Panc1 (cell line): ENCODE measurements at regions not wholly inside any gene's neighbourhood (a gene's known extent, or its start where the extent isn't known, plus 50 kb on each side); places are given as distances from the start of the nearest gene placed in this dataset.

Experiments used
- ATAC-seq: fragments of 200-7000 bp; cut with Tn5 transposase; 2 replicates; pipeline ENCODE4 v1.9.1; 2020; ENCODE audit warnings: mild to moderate bottlenecking, moderate library complexity
- BruUV-seq: library from RNA; stranded (reverse); fragments of 400-500 nt; replicated peaks from 2 replicates; lab custom pipeline; 2021; lab: Mats Ljungman, UMichigan
- CTCF ChIA-PET: fragments of 300-600 bp; sonication (Branson Sonifier 250); formaldehyde crosslinking; loops from one replicate; lab custom pipeline; 2022; ENCODE audit warnings: antibody characterized with exemption; lab: Charles Lee
- POLR2A ChIA-PET: fragments of 300-600 bp; sonication (Branson Sonifier 250); formaldehyde crosslinking; loops from one replicate; lab custom pipeline; 2022; ENCODE audit warnings: antibody characterized with exemption; lab: Charles Lee
- DNase-seq: peaks from one replicate; pipeline ENCODE4 v3.0.0-alpha.2; 2010; ENCODE audit warnings: low read depth, low spot score
- H3K27ac ChIP-seq: 2 replicates; pipeline ENCODE4 v1.5.1; 2011; ENCODE audit warnings: mild to moderate bottlenecking, low read length, inconsistent platforms
- H3K27me3 ChIP-seq: fragments of 200-500 bp; sonication (Bioruptor generic); 2 replicates; pipeline ENCODE4 v1.6.0; 2014; ENCODE audit warnings: low read length, inconsistent platforms; ENCODE audit not compliant: control insufficient read depth, insufficient read depth
- H3K36me3 ChIP-seq: fragments of 200-500 bp; sonication (Bioruptor generic); 2 replicates; pipeline ENCODE4 v1.5.1; 2014; ENCODE audit warnings: inconsistent platforms, mild to moderate bottlenecking, low read length, moderate library complexity; ENCODE audit not compliant: control insufficient read depth, insufficient read depth
- H3K4me1 ChIP-seq: 2 replicates; pipeline ENCODE4 v1.5.1; 2011; ENCODE audit warnings: inconsistent platforms, mild to moderate bottlenecking, low read length, moderate library complexity; ENCODE audit not compliant: control insufficient read depth, insufficient read depth
- H3K4me3 ChIP-seq, 2 experiments: 2 replicates each; pipeline ENCODE4 v1.5.1; 2011 to 2012; ENCODE audit warnings: low read depth in 2 of 2, low read length in 2 of 2, mild to moderate bottlenecking in 2 of 2, inconsistent platforms in 1 of 2, moderate library complexity in 1 of 2
- H3K9me3 ChIP-seq: fragments of 200-500 bp; sonication (Bioruptor generic); 2 replicates; pipeline ENCODE4 v1.5.1; 2014; ENCODE audit warnings: low read depth, mild to moderate bottlenecking, inconsistent platforms, low read length, moderate library complexity; ENCODE audit not compliant: control insufficient read depth, insufficient read depth
- POLR2AphosphoS5 ChIP-seq: IDR thresholded peaks from 2 replicates; pipeline ENCODE4 v1.6.1; 2012; ENCODE audit warnings: mild to moderate bottlenecking, low read depth, low read length, moderate library complexity
- SIN3A ChIP-seq: IDR thresholded peaks from 2 replicates; pipeline ENCODE4 v1.6.1; 2012; ENCODE audit warnings: low read depth, mild to moderate bottlenecking, low read length, moderate library complexity, borderline replicate concordance; ENCODE audit not compliant: insufficient read depth
- TCF7L2 ChIP-seq: IDR thresholded peaks from 2 replicates; pipeline ENCODE4 v1.6.1; 2011; ENCODE audit warnings: mild to moderate bottlenecking, low read depth, low read length, inconsistent platforms
- in situ Hi-C: cut with HindIII; loops from 2 replicates; pipeline ENCODE4 v1.10.0; 2016; ENCODE audit warnings: low sequenced_read_pairs, low pct_unique_long_range_greater_than_20kb
- intact Hi-C: fragments of 100-400 bp; cut with micrococcal nuclease; formaldehyde crosslinking; loops from one replicate; pipeline ENCODE4 v1.10.0; 2022; ENCODE audit not compliant: unreplicated experiment
- TF ChIP-seq, protein P1 (sequence below), 2 experiments: IDR thresholded peaks; 2 replicates each; pipeline ENCODE4 v1.6.1; 2011 to 2012; ENCODE audit warnings: low read depth in 2 of 2, control low read depth in 1 of 2, low read length in 1 of 2, mild to moderate bottlenecking in 1 of 2, moderate library complexity in 1 of 2; ENCODE audit not compliant: insufficient read depth in 1 of 2
- TF ChIP-seq, protein P2 (sequence below): fragments of 450-650 bp; IDR thresholded peaks from 2 replicates; pipeline ENCODE4 v1.5.1; 2017; ENCODE audit warnings: mild to moderate bottlenecking

DNA sequence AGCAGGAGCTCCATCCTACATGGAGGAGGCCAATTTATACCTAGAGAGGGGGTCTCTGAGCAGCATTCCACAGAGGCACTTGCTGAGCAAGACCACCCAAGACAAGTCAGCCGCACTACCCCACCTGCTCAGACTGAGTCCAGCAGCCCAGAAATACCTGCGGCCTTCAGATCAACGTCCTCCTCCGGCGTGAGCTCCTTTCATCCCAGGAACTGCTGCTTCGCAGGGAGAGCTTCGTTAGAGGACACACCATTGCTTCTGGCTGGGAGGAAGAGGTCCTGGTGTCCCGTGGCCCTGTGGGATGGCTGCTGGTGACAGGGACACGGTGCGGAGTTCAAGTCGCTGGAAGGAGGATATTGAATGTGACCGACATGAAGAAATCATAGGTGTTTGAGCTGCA, 216.9 kb upstream of the PPP2R2D start:
- in situ Hi-C loops = no loop called here
- Histone ChIP-seq H3K4me1 (no peaks in the 10 kb centered on the region), H3K27me3 (no peaks in the 10 kb centered on the region), H3K4me3 (no peak overlapping the region), H3K36me3 (no peaks in the 10 kb centered on the region), H3K9me3 (no peaks in the 10 kb centered on the region), H3K27ac (no peak overlapping the region)
- no TSS peak for BruUV-seq
- DNase-seq (no peak), ATAC-seq (no peak)
- intact Hi-C loops = no loop called here
- TF ChIP-seq, protein P1, sequence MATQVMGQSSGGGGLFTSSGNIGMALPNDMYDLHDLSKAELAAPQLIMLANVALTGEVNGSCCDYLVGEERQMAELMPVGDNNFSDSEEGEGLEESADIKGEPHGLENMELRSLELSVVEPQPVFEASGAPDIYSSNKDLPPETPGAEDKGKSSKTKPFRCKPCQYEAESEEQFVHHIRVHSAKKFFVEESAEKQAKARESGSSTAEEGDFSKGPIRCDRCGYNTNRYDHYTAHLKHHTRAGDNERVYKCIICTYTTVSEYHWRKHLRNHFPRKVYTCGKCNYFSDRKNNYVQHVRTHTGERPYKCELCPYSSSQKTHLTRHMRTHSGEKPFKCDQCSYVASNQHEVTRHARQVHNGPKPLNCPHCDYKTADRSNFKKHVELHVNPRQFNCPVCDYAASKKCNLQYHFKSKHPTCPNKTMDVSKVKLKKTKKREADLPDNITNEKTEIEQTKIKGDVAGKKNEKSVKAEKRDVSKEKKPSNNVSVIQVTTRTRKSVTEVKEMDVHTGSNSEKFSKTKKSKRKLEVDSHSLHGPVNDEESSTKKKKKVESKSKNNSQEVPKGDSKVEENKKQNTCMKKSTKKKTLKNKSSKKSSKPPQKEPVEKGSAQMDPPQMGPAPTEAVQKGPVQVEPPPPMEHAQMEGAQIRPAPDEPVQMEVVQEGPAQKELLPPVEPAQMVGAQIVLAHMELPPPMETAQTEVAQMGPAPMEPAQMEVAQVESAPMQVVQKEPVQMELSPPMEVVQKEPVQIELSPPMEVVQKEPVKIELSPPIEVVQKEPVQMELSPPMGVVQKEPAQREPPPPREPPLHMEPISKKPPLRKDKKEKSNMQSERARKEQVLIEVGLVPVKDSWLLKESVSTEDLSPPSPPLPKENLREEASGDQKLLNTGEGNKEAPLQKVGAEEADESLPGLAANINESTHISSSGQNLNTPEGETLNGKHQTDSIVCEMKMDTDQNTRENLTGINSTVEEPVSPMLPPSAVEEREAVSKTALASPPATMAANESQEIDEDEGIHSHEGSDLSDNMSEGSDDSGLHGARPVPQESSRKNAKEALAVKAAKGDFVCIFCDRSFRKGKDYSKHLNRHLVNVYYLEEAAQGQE (IDR thresholded peaks at IDR 0.05; ENCODE audit: insufficient read depth in 1 of 2, low read depth in 2 of 2, low read length in 1 of 2) = no peak
- TF ChIP-seq TCF7L2 (no peak), POLR2AphosphoS5 (no peak), SIN3A (no peak)
- TF ChIP-seq, protein P2, sequence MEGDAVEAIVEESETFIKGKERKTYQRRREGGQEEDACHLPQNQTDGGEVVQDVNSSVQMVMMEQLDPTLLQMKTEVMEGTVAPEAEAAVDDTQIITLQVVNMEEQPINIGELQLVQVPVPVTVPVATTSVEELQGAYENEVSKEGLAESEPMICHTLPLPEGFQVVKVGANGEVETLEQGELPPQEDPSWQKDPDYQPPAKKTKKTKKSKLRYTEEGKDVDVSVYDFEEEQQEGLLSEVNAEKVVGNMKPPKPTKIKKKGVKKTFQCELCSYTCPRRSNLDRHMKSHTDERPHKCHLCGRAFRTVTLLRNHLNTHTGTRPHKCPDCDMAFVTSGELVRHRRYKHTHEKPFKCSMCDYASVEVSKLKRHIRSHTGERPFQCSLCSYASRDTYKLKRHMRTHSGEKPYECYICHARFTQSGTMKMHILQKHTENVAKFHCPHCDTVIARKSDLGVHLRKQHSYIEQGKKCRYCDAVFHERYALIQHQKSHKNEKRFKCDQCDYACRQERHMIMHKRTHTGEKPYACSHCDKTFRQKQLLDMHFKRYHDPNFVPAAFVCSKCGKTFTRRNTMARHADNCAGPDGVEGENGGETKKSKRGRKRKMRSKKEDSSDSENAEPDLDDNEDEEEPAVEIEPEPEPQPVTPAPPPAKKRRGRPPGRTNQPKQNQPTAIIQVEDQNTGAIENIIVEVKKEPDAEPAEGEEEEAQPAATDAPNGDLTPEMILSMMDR = no peak
- ChIA-PET POLR2A (no interaction called here), CTCF (no interaction called here)

DNA sequence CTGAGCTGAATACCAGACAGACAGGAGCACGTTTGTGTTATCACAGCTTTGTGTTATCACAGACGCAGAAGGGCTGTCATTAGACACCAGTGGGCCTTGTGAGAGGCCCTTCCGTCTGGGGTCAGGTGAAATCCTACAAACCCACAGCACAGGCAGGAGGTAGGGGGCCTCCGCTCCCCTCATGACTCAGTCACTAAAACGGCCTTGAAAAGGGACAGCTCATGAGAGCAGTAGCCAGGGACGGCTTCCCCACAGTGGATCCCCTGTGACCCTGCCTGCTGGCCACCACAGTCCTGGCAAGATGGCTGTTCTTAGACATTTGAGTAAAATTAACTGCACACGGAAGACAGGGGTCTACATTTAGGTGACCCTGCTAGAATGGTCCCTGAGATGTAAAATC, 215.8 kb upstream of the PPP2R2D start:
- no peaks in the 10 kb centered on the region for H3K9me3 ChIP-seq
- POLR2A ChIA-PET = no interaction called here
- DNase-seq (no peak), ATAC-seq (no peak)
- H3K27ac ChIP-seq = no peak overlapping the region
- no peak overlapping the region for H3K4me3 ChIP-seq
- no peaks in the 10 kb centered on the region for H3K27me3 ChIP-seq
- BruUV-seq = no TSS peak
- TF ChIP-seq, protein P2 = no peak
- no peak for TF ChIP-seq POLR2AphosphoS5
- TF ChIP-seq, protein P1 (IDR thresholded peaks at IDR 0.05; ENCODE audit: insufficient read depth in 1 of 2, low read depth in 2 of 2, low read length in 1 of 2) = no peak
- TF ChIP-seq SIN3A = no peak
- TF ChIP-seq TCF7L2 = no peak
- H3K4me1 ChIP-seq = no peaks in the 10 kb centered on the region
- intact Hi-C loops (no loop called here), in situ Hi-C loops (no loop called here)
- no peaks in the 10 kb centered on the region for H3K36me3 ChIP-seq
- CTCF ChIA-PET = no interaction called here
